DMS53 treated with DMSO at 0.1 percent for 48 hours (cell line): ENCODE measurements at regions not wholly inside any gene's neighbourhood (a gene's known extent, or its start where the extent isn't known, plus 50 kb on each side); places are given as distances from the start of the nearest gene placed in this dataset.

Source experiments
- DNase-seq: peaks from one replicate; lab custom pipeline; 2025; ENCODE audit not compliant: unreplicated experiment; lab: John Stamatoyannopoulos, UW

DNA sequence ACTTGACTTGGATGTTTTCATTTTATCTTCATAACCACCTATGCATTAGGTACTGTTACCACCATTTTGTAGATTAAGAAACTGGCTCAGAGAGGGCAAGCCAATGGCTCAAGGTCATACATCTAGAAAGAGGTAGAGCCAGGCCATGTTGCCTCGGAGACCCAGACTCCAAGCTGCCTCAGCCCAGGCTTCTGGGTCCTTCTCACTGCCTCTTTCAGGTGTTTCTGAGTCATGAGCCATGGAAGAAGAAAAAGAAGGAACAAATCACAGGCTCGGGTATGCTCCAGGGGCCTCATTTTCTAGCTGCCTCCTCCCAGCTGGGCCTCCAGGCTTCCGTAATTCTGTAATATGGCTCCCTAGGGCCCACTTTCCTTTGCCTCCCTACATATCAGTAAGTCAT, 226.5 kb upstream of the TOPAZ1 start:
- no peak for DNase-seq

DNA sequence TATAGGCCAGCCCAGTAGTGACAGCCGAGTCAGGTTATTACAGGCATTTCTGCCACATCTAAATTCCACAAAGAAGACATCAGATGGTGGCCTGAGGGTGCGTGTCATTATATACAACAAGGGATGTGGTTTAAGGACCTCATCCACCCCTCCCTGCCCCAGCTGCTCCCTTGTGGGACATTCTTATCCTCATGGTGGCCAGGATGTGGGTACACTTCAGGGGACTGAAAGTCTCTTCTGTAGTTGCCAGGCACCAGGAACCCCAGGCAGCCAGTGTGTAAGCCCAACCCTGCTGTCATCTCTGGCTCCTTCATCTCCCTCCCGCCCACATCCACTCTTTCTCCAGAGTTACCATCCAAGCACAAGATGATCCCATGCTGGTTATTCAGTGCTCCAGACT, 224.9 kb upstream of the TOPAZ1 start:
- no peak for DNase-seq

DNA sequence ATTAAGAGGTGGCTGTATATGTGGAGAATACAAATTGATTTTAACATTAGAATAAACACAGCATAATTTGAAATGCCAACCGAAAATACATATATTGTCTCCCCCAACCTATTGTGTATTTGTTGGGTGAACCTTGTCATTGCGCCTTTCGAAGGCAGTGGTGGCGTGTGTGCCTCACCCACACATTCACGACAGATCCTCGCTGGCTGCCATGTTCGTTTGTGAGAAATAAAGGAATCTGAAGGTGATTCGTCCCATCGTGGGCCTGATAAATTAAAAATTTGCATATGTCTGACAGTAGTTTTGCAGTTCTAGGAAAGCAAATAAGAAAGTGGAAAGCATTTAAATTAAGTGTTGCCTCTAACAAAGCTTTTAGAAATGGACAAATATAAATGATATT, 222.8 kb upstream of the TOPAZ1 start:
- DNase-seq, result no peak

DNA sequence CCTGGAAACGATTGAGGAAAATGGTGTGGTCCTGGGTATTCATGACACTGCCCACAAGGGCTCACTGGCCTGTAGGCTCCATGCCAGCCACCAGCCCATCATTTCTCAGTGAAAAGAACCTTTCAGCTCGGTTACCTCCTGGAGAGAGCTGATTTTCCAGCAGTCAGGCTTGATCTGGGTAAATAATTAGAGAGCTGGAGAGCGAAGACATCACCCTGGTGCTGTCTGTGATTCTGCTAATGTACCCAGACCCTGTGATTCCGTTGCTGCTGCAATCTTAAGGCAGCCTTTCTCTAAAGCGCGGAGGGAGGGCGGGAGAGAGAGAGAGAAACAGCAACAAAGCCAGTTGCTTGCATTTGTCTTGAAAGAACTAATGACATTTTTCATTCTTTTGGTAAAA, 221.9 kb upstream of the TOPAZ1 start:
- DNase-seq, result no peak

DNA sequence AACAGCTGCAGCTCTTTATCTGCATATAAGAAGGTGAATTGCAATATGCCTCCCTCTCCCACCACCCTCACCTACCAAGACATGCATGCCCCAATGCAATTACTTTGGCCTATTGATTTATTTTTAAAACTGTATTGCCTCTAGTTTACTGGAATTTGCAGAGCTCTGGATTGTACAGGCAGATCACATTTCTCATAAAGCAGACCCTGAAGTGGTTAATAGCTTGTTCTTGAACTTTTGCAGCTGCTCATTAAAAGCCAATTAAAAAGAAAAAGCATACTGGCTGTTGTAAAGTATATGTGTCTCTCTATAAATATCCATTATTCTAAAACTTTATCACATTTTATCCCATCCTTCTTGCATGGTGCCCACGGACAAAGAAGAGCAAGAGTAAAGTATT, 221.5 kb upstream of the TOPAZ1 start:
- DNase-seq, result no peak

DNA sequence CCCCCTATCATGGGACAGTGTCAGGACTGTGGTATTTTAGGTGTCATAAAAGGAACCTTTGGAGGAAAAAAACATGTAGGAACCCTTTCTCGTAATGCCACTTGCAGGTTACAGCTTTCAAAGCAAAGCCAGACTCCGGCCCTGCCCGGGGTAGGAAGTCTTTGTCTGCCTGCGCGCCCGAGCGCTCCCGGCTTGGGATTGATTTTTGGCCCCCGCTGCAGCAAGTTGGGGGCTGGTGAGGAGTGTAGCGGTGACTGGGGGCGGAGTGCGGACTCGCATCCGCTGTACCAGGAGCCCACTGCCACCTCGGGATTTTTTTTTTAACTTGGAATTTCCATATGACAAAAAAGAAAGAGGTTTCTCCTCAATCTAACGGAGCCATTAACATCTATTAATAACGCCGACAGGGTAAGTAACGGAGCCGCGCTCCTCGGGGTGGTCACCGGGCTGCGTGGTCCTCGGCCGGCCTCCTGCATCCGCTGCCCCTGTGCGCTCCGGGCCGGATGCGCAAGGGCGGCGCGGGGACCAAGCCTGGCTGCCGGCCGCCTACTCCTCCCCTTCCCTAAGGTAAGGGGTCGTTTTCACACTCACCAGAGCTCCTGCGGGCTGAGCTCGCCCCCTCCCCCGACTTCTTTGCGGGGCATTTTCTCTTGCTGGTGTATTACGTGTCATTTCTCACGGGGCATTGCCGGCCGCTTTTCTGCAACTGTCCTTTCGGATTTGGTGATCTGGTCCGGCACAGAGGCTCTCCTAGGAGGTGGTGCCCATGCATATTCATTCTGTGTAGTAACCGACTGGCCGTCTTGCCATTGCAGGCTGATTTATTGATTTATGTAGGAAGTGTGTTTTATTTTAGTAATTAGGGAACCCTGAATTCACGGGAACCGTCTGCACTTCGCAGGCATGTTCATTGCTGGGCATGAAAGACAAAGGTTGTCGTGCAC, 219.8 kb upstream of the TOPAZ1 start:
- no peak for DNase-seq

DNA sequence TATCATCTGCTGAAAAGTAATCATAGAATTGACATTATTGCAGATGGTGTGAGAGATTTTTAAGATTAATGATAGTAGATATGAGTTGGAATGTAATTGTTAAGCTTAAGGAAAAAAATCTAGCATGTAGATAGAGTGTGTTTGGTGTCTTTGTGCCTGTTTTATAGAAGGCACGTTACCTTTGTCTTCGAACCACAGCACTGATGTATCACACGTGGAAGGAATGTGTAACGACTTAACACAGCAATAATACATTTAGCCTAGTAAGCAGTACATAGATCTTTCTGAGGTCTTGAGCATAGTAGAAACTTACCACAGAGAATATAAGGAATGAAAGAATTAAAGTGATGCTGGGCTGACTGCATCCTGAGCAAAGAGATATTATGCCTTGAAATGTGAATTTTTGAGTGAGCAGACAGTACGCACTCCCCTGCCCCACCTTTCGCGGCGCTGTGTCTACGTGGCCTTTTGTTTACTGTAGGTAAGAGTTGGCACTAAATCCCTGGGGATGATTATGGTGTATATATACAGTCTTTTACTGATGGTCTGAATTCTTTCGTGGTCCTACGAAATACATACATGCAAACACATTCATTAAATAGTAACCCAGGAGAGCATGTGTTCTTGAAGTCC, 217.6 kb upstream of the TOPAZ1 start:
- DNase-seq, result no peak

DNA sequence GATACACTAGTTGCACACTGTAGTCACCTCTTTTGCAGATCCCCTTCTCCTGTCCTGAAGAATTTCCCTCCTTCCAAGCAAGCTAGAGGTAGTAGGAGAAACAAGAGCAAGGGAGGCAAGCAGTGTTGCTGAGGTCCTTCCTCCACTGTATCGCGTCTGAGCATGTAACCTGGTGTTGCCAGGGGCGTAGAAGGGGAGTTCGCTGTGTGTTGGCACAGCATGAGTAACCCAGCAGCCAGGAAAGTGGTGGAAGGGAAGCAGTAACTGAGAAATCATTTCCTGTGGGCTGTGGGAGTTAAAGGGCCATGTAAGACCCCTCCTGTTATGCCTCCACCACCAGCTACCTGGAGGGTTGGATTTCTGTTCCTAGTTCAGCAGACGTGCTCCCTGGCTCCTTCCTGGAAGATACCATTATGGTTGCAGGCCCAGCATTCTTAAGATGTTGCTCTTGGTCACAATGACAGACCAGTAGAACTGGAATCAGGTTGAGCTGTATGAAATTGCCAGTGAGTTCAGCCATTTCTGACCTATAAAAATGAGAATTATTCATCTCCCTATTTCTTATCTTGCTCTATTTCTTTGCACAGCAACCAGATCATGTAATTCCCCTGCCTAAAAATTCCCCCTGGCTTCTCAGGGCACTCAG, 215.3 kb upstream of the TOPAZ1 start:
- no peak for DNase-seq

DNA sequence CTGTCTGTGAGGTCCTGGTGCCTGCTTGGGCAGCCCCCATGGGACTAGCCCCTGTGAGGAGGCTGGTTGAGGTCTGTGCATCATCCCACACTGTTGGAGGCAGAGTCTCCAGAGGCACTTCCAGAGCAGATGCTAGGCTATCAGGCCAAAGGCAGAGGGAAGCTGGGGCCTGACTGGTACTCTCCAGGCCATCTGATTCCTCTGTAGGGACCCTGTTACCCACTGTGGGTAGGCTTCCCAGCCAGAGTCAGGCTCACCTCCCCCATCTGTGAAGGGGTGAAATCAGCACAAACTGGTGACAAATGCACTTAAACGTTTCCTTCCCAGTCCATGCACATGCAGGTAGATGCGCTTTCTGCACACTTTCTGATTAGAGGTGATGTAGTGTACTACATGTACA, 212.6 kb upstream of the TOPAZ1 start:
- no peak for DNase-seq

DNA sequence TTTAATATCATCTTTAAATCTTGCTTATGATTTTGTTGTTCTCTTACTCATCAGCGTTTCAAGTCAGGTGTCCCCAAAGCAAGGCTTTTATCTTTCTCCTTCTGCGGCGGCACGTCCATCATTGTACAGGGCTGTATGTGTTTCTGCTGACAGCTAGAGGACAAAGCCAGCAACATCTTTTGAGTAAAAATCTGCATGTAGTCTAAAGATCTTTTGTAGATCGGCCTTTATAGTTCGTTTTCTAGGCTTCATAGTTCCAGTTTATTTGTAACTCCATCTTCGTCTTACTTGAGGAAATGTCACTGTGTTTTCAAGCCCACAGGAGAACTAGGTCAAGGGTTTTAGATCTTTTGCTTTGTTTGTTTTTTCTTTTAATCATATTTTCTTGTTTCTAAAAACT, 211.4 kb upstream of the TOPAZ1 start:
- no peak for DNase-seq

DNA sequence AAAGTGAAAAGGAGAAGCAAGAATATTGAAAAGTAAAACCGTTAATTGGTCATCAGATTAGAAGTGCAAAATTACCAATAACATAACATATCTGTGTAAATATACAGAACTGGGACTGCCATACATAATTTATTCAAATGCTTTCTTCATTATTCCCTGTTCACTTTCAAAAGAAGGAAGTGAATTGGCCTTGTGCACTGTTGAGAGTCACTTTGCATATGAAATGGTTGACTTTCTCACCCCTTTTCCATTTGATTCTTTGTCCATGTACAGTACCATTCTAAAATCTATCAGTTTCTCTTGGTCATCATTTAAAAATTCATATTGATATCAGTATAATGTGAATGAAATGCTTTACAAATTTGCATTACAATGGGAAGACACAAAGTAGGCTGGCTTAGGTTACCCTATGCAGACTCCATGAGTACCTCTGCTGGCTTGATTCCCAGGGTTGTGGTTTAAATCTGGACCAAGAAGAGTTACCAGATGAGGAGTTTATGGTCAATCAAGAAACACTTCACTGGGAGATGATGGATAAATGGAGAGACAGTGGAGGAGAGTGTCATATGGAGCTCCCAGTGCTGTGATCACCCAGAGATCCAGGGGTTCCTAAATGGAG, 210.9 kb upstream of the TOPAZ1 start:
- DNase-seq, result no peak

DNA sequence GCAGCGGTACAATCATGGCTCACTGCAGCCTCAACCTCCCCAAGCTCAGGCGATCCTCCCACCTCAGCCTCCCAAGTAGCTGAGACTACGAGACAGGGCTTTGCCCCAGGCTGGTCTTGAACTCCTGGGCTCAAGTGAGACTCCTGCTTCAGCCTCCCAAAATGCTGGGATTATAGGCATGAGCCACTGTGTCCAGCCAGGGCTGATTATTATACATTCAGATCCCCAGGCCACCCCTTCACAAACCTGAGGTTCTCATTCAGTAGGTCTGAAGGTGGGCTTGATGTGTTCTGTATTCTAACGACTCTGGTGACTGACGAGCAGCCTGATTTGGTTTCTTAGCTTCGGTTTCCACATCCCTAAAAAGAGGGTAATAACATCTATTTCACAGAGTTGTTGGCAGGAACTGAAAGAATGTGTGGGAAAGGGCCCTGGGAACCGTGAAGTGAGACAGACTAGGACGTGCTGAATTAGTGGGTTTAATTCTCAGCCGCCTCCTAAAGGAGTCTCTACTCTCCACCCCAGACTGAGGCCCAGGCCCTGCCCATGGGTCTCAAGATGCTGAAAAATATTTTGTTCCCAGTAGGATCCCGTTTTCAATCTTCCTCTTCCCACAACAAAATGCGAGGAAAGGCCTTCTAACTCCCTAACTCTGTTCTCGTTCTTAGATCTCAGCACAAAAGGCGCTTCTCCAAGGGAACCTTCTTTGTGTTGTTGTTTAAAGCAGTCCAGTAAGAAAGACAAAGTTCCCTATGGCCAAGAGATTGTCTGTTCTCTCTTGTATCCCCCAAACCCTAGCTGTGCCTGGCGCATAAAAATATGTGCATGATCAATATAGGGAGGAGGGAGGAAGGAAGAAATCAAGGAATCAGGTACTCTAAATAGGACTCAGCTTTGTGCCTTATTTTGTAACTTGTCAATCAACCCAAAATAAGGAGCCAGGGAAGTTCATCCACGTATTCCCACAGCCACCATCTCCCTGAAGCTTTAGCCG, 210.0 kb upstream of the TOPAZ1 start:
- DNase-seq, result no peak

DNA sequence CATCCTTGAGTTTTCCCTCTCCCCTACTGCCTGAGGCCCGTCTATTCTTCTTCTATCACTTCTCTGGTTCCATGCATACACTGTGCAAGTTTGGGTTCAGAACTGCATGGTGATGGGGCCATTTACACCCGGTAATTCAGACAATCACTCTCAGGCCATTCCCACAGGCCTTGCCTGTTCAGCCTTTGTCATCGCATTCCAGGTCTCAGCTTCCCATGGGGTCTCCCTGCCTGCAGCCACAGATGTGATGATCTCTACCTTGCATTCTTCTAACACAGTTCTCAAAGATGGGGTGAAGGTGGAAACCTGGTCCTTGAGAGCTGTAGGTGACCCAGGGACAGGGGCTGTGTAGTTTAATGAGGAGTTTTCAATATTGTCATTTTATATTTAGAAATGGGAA, 209.2 kb upstream of the TOPAZ1 start:
- no peak for DNase-seq

DNA sequence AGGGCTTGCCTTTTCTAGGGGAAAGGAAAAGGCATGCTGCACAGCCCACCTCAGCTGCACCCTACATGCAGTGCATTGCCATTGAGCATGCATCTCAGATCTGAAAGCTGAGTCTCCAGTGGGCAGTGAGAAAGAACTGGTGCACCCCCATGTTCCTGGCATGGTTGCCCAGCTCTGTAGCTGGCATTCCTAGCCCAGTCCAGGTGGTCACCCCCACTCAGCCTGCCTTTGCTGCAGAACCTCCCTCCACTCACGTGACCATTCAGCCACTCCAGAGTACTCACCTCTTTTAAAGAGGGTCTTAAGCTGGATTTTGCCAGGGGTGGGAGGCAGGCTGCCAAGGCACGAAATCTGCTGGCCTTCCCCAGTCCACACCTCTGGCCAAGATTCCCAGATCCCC, 208.6 kb upstream of the TOPAZ1 start:
- no peak for DNase-seq

DNA sequence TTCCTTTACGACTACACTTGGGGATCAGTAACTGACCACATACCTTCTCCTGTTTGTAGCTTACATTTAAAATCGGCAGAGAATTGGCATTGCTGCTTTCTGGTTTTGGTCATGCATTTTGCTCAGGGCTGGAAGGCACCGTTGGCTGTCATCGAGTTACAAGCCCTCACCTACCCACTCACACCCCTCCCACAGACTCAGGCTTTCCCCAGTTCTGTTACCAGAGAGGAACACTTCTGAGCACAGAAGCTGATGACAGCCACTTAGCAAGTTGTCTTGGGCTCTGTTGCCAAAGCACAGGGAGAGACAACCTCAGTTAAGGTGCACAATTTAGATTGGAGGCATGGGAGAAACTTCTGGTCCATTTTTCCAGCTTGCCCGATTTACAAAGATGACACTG, 204.8 kb upstream of the TOPAZ1 start:
- DNase-seq, result no peak

DNA sequence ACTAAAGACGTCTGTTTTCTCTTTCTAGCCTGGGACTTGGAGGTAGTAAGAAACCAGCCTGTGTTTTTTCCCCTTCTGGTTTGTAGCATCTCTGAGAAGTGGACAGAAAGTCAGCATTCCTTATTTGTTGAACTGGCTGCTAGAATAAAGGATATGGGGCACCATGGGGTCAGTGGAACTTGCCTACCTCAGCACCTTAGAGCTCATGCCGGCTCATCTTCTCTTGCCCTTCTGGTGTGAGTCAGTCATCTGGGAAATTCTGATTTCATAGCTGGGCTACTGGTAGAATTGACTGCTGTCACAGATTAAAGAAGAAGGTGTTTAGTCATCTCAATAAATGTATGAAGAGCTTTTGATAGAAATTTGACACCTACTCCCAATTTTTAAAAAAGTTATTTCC, 202.7 kb upstream of the TOPAZ1 start:
- DNase-seq, result no peak

DNA sequence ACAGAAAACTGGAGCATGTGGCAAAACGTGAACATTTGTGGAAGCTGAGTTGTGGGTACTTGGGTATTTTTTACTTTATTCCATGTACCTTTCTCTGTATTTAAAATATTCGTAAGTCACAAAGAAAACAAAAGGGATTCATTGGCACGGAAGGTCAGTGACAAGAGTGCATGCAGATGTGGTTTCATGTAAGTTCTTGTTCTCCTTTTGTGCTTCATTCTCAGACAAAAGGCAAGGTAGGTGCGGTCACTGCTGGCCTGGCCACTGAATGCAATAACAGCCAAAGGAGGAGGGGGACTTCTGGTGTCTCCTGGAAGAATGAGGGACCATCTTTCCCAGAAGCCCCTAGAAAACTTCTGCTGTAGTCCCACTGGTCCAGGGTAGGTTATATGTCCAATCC, 200.0 kb upstream of the TOPAZ1 start:
- no peak for DNase-seq

DNA sequence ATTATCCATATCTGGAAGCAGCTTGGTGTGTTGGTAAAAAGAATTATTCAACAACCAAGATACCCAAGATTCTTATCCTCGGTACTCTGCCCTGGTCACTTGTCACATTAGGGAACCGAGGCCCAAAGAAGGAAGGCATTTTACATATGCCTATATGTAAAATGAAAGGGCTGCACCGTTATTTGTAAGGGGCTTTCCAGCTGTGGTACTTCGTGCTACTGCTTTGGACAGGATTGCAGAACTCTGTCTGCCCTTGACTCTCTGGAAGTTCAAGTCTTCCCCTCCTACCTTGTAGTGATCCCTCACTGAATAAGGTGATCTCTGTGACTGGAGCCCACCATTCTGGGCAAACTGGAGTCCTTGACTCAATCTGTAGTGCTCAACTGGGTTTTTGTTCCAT, 198.9 kb upstream of the TOPAZ1 start:
- DNase-seq, result no peak

DNA sequence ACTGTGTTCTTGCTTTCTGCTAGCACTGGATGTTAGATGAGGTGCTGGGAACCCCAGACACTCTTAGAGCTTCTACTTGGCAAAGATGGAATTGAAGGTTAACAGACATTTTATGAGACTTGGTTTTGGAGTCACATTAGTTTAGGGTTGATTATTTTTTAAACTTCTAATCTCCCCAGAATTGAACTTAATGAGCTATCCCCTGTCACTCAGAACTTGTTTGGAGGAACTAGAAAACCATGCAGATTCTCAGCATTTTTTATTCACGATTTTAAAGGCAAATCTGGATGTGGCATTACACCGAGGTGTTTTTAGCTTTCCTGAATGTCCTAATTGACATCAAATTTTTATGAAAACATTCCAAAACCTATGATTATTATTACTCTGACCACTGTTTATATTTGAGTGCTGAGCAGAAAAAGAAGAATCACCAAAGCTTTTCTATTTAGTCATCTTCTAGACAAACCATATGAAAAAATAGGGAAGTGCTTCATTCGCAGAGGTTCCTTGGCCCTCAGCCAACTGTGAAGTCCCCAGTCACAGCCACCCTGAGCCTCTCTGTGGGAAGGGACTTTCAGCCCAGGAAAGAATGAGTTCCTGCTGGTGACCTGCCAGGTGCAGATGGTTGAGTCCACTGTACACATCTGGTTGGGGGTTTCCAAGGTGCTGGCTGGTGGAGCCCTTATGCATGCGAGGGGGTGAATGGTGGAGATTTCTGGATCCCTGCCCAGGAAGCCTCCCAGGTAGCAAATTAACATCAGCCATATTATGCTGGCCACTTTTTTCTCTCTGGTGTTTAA, 196.0 kb upstream of the TOPAZ1 start:
- peak; percentile 36 for DNase-seq

DNA sequence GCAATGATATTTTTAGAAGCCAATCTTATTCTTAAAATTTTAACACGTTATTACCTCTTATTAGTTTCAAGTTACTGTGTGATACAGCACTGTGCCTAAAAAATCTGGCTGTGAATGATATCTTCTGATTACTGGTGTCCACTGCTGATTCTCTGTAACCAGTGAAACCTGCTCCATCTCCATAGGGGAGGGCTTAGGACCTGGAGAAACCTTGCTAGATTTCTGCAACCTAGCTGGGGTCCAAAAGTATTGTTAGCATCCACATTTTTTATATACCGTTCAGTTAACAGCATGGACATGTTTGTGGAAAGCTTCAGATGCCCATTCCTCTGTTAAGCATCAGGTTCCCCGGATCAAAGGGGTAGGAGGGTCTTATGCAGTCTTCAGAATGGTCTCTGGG, 193.9 kb upstream of the TOPAZ1 start:
- no peak for DNase-seq
